ENCODE measurements at regions not wholly inside any gene's neighbourhood (a gene's known extent, or its start where the extent isn't known, plus 50 kb on each side); places are given as distances from the start of the nearest gene placed in this dataset.

- TF ChIP-seq USF2 (IDR thresholded peaks at IDR 0.05; ENCODE audit: borderline replicate concordance, low read depth, low read length) (no peak), ZZZ3 (IDR thresholded peaks at IDR 0.05; ENCODE audit: control insufficient read depth, insufficient read length, low read depth) (no peak), ZNF24 (IDR thresholded peaks at IDR 0.05) (0 out of 2 replicates have a peak, but pooled peaks have one; percentile 9), POU2F2 (IDR thresholded peaks at IDR 0.05; ENCODE audit: borderline replicate concordance, low read depth, low read length) (no peak), RAD21 (IDR thresholded peaks at IDR 0.05; ENCODE audit: insufficient read depth, low read depth, low read length) (peak; percentile 60), HDAC2 (IDR thresholded peaks at IDR 0.05) (no peak), ETV6 (conservative IDR thresholded peaks at IDR 0.05 in 1 of 2, IDR thresholded peaks at IDR 0.05 in 1 of 2; ENCODE audit: borderline replicate concordance in 1 of 2, low read depth in 1 of 2) (no peak), REST (IDR thresholded peaks at IDR 0.05; ENCODE audit: low read depth, low read length) (no peak)
Observed at GRCh38 chr3:107927361-107928083, 163.3 kb downstream of the CD47 start (continued).

Data from GM12878 (cell line).